ENCODE measurements at regions not wholly inside any gene's neighbourhood (a gene's known extent, or its start where the extent isn't known, plus 50 kb on each side); places are given as distances from the start of the nearest gene placed in this dataset.

- no peak for TF ChIP-seq CTCF (IDR thresholded peaks at IDR 0.05 in 8 of 11, conservative IDR thresholded peaks at IDR 0.05 in 3 of 11)
- no peak for TF ChIP-seq POLR2A (IDR thresholded peaks at IDR 0.05)
Observed at GRCh38 chr4:24664956-24665355, 80.6 kb upstream of the DHX15 start.
